ENCODE measurements at regions not wholly inside any gene's neighbourhood (a gene's known extent, or its start where the extent isn't known, plus 50 kb on each side); places are given as distances from the start of the nearest gene placed in this dataset.
A peak's percentile ranks its signal among the peaks of the same experiment; 100 is the strongest.

DNA sequence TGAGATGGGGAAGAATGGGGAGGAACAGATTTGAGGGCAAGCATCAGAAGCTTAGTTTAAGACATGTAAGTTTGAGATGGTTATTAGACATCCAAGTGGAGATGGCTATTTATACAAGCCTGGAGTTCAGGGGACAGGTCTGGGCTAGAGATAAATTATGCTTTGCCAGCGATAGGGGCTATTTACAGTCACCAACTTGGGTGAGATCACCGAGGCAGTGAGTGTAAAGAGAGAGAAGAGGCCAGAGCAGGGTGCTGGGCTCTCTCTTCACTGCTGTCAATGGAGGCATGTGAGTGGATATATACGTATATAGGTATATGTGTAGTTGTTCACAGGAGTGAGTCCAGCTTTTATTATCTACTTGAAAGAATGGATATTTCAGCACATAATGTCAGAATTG, 81.0 kb downstream of the QPCT start:
- no peak for DNase-seq (ENCODE audit: low spot score)

DNA sequence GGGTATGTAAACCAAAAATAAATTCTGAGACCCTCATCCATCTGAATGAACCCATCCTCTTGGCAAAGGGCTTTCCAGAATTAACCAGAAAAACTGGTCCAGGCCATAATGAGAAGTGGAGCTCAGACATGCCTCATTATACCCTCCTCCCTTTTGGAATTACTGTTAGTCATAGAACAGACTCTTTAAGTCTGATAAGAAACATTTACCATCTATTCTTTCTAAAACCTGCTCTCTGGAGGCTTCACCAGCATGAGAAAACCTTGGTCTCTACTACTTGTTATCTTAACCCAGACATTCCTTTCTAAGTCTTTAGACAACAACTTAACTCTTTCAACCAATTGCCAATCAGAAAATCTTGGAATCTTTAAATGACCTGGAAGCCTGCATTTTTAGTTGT, 82.8 kb downstream of the QPCT start:
- no peak for DNase-seq (ENCODE audit: low spot score)

DNA sequence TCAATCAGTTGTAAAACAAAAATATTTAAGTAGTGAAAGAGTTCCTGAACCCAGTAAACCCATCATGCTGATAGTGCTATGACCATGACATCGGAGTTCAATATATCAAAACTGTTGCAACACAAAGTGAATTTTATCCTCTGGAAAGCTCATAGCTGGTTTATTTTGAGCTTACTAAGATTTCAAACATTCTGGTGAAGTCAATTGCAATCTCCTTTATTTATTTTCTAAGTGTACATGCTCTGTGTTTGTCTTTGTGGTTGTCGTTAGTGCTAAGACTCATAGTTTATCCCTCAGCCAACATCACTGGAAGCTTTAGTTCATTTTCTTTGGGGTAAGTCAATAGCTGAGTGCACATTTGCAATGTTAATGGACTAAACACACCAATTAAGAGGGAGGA, 91.9 kb downstream of the QPCT start:
- no peak for DNase-seq (ENCODE audit: low spot score)

DNA sequence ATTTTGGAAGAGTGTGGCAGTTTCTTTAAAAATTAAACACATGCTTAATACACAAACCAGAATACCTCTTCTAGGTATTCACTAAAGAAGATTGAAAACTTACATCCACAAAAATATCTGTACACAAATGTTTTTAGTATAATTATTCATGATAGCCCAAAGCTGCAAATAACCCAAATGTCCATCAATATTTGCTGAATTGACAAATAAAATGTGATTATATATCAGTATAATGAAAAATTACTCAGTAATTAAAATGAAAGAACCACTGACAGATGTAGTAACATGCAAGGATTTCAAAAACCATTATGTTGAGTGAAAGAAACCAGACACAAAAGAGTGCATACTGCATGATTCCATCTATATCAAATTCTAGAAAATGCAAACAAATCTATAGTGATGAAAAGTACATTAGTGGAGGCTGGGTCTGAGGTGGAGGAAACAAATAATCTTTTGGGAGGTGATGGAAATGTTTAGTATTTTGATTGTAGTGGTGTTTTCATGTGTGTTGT, 94.8 kb downstream of the QPCT start:
- DNase-seq (ENCODE audit: low spot score), result no peak

DNA sequence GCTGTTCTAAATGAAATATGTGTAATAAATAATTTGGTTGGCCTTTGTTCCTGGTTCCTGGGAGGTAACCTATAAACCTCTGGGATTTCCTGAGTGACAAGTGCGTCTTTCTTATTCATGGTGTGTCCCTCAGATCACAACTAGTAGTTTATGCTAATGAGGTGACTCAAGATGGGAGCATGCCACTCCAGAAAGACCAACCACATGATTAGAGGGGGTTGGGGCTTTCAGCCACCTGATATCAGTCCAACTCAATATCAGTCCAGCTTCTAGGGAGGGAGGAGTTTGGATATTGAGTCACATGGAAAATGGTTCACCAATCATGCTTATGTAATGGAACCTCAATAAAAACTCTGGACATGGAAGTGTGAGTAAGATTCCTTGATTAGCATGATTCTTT, 96.6 kb downstream of the QPCT start:
- DNase-seq (ENCODE audit: low spot score), result no peak

DNA sequence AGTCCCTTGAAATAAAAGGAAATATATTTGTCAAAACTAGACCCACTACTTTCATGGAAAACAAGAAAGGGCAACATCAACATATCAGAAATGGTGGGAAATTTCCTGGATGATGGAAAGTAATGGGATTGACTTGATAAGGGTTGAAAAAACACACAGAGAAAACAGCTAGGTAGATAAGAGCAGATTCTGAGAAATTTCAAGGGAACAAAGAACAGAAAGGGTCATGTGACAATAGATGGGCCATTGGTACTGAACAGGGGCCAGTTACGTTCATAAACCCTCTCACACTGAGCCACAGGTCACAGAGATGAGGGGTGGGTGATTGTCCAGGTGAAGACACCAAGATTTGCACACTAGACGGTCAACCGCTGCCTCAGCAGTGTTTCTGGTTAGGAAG, 98.7 kb downstream of the QPCT start:
- no peak for DNase-seq (ENCODE audit: low spot score)

DNA sequence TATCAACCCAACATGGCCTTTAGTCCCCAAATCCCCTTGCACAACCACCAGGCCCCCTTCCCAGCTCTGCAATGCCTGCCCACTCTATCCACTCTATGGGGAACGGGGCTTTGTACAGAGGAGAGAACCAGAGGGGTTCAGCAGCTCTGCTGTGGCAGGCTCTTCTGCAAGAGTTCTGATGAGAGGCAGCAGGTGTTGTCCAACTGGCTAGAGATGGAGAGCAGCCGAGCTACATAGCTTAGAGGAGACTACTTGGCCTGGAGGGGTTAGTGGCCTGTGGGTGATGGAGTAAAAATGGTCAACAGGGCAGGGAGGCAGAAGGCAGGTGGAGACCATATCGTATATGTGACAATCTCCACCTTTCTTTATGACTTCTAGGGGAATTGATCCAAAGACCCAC, 103.0 kb downstream of the QPCT start:
- no peak for DNase-seq (ENCODE audit: low spot score)

DNA sequence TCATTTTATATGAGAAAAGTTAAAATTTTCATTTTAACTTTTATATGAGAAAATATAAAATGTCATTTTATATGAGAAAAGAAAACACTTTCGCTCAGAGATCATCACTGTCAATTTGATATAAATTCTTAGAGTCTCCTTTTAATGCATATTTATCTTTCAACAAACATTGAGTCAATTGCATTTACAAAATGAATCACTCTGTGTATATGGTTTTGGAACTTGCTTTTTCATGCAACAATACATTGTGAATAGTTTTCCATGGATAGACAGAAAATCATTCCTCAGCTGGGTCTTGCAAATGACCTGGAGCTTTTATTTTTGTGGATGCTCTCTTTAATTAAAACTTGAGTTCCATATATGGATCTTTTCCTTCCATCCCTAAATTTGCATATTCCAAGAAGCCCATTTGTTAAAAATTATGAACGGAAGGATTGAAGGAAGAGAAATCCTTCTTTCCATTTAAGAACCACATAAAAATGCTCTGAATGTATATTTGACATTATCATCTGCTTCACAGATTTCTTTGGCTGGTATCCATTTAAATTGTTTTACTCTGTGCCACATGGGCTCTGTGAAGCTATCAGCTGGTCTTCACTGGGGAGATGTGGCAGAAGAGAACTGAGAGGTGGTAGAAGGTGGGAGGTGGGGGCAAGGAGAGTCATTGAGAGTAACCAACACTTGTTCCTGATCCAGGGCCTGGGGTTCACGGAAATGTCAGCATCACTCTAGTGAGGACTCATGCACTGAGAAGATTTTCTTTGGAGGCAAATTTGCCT, 104.1 kb downstream of the QPCT start:
- no peak for DNase-seq (ENCODE audit: low spot score)

DNA sequence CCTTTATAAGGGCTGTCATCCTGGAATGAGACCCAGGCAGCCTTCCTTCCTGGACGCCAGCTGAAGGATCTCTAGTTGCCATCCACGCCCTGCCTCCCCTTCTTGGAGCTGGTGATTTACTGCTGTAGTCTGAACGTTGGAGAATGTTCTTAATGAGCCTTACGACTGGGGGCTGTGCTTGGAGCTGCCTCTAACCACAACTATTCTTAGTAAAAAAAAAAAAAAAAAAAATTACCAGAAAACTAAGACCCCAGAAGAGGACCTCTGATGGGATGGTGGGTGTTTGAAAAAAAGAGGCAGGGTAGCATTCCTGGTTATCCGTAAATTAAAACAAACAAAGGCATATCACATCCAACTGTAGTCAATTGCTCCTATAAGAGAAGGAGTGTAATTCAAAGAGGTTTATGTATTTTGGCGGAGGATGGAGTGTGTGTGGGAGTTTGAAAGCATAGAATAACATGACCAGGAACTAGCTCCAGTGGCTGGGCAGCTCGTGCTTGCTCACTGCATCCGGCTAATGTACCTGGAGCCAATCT, 105.4 kb downstream of the QPCT start:
- no peak for DNase-seq (ENCODE audit: low spot score)

DNA sequence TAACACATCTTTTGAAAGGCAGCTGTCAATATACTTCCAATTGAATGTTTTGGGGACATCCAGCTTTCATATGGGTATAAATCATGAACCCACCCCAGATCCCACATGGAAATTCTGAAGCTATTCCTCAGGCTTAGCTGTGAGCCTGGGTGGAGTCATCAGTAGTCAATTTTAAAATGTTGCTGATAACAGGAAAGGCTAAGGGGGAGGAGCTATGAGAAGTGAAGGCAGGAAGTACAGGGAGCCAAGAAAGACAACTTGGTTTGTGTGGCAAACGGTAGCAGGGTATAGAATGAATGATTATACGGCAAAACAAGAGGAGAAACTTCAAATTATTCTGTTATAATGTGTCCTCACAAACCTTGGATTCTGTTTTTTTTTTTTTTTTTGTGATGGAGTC, 108.6 kb downstream of the QPCT start:
- no peak for DNase-seq (ENCODE audit: low spot score)

DNA sequence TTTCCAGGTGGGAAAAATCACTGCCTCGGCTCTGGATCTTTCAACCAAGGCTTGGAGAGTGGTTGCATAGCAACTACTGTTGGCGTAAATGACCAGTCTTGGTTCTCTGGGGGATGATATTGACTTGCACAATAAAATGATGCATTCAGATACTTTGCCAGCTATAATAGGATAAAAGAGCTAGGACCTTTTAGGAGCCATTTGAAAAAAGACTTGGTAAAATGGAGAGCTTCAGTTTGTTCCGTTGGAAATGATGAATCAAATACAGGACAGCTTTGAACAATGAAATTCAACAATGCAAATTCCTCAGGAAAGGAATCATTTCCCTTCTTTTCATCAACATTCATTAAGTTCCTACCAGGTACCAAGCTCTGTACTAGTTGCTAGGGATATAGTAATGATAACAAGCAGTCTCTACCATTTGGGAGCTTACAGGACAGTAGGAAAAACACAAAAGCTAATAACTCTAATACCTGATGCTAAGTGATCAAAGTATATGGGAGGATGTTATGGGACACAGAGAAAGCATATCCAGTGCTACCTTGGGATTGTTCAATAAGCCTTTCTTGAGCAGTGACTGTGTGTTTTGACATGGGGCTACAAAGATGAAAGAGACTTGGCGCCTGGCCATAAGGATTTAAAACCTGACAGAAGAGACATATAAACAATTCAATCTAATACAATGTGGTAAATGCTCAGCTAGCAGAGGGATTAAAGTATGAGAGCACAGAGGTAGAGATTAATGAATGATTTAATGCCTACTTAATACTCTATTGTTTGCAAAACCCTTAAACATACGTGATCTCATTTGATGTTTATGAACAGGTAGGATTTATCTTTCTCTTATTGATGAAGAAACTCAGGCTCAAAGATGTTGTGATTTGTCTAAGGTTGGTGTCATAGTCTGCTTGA, 110.7 kb downstream of the QPCT start:
- DNase-seq (ENCODE audit: low spot score), result no peak

DNA sequence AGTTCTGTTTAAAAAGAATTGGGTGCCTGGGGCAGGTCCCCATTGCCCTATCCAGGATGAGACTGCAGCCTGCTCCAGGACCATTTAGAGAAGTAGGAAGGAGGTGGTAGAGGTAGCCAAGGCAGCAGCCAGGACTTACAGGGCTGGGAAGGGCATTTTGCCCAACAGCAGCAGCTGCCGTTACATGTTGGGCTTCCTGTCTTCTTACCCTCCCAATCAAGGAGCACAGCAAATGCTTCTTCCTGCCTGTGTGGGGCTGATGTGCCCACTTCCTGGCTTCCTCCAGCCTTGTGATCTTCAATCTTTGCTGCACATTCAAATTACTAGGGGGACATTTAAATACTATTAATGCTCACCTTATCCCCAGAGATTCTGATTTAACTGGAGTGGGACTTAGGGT, 112.0 kb downstream of the QPCT start:
- DNase-seq (ENCODE audit: low spot score), result peak; percentile 8

DNA sequence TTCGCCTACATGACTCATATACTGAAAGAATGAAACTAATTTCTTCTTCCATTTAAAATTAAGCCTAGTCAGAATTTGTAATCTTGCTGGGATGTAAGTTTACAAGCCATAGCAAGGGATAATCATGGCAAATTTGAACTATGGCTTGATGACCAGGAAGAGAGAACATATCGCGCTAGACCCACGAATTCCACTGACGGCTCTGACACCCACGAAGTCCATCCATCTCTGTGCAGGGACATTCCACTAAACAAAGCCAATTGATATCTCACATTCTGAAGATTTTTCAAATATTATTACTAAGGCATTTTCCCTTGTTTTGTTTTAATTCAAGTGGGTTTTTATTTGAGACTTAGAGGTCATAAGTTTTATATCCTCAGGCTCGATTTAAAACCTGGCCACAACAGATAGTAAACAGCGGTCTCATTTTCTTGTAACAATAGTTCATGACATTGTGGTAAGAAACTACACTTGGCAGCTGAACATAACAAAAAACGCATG, 113.0 kb downstream of the QPCT start:
- no peak for DNase-seq (ENCODE audit: low spot score)

DNA sequence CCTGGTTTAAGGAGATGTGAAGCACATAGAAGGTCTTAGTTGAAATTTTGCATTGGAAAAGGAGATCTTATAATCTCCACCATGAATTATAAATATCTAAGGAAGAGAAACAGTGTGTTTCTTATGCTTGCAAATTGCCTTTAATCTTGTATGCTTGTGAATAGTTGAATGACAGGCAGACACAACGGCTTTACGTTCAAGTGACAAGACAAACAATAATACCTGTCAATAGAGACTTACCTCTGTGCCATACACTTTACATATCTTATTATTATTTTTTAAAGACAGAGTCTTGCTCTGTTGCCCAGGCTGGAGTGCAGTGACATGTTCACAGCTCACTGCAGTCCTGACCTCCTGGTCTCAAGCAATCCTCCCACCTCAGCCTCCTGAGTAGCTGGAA, 113.7 kb downstream of the QPCT start:
- DNase-seq (ENCODE audit: low spot score), result no peak

DNA sequence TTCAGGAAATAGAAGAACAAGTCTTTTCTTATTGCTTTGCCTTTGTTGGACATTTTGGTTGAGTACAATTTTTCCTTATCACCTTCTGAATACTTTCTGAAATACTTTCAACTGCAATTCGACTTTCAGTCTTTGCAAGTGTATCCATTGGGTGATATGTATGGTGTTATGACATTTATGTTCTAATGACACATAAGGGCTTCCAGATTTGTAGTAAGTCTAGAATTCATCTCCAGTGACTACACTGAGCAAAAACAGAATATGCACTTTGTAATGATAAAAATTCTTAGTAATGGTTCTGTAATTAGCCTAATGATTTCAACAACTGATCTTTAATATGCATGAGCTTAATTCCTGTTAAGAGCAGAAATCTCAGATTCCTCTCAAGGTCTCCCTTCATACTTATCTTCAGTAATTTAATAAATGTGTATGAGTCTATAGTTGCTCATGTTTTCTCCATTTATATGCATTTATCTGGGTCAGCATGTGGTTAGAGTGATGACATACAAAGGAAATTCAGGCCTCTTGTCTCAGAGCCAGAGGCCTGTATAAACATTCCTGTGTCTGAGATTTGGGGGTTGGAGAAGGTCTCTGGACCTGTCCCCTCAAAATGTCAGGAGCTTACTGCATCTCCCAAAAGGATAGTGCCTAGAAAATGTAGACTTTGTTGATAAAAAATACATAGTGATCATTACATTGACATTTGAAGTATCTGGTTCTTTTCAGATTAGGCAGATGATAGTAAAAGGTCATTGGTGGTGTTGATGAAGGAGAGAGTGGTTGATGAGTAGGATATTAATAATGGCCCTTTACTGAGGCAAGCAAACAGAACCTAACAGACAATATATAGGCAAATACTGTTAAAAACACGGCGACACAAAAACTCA, 114.9 kb downstream of the QPCT start:
- no peak for DNase-seq (ENCODE audit: low spot score)

DNA sequence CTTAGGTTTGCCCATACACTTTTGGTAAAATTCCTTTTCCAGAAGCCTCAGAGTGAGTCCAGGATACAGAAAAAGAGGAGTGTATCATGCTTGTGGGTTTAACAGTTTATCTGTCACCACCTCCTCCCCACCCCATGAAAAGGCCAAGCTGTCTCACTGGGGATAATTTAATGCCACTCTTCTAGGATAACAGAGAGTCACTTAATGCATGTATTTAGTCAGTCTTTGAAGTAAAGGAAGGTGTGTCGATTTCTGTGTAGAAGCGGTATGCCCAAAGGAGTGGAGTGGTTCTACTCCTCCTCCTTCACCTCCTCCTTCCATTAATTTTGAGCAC, 116.4 kb downstream of the QPCT start:
- DNase-seq (ENCODE audit: low spot score), result no peak

DNA sequence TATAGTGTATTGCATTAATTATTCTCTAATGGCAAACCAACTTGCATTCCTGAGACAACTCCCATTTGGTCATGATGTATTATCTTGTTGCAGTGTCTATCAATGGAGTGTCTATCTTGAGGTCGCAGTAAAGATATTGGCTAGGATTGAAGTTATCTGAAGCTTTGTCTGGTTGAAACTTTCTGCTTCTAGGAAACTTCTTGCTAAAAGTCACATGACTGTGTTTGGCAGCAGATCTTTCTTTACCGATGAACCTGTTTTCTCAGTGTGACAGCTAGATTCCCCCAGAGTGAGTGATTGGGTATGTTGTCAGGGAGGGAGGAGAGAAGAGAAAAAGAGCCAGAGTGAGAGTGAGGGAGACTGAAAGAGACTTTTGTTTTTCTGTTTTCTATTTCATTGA, 119.6 kb downstream of the QPCT start:
- DNase-seq (ENCODE audit: low spot score), result no peak

DNA sequence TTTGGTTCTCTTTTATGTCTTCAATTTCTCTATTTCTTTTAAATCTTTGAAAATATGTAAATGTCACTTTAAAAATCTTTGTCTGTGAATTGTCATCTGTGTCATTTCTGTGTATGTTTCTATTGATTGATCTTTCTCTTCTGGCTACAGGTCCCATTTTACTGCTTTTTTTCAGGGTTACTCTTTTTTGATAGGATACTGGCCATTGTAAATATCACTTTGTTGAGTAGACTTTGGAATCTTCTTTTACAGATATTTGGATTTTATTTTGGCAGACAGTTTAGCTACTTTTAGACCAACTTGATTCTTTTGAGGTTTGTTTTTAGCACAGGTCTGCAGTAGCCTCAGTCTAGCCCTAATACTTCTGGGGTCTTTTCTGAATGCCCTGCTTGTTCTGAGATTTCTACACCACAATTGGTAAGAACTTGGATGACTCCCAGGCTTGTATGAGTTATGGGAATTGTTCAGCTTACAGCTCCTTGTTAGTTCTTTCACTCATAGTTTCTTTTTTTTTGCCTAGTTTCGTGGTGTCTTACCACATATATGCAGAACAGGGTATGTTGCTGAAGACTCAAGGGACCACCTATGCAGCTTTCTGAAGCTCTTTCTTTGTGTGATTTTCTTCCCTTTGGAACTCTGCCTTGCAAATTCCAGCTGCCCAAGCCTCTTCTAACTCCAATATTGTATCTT, 122.2 kb downstream of the QPCT start:
- DNase-seq (ENCODE audit: low spot score), result no peak

DNA sequence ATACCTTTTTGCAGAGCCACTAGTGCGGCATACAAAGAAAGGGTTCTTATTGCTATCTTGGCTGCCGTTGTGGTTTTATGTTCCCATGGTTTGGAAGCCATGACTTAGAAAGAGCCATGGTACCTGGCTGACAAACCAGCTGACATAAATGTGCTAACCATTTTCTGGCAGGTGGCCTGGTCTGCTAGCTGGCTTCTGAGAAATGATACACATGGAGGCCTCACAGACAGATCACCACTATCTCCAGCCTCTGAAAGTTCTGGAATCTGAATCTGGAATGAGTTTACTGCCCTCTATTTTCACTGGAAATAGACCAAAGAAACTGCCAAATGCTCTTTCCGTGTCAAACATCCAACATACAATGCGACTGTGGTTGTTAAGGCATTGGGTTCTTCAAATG, 123.7 kb downstream of the QPCT start:
- no peak for DNase-seq (ENCODE audit: low spot score)

DNA sequence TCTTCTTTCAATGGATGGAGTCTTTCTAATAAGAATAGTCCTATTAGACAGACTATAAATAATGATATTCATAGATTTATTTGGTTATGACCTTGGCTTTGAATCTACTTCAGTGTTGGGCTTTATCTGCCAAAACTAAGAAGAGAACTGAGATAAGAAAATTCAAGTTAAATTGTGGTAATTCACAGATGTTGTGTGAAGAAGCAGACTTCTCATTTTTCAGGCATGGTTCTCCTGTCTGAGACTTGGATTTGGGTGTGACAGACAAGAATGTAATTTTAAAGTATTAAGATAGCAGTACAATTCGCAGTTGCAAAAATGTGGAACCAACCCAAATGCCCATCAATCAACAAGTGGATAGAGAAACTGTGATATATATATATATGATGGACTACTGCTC, 124.7 kb downstream of the QPCT start:
- DNase-seq (ENCODE audit: low spot score), result no peak

DNA sequence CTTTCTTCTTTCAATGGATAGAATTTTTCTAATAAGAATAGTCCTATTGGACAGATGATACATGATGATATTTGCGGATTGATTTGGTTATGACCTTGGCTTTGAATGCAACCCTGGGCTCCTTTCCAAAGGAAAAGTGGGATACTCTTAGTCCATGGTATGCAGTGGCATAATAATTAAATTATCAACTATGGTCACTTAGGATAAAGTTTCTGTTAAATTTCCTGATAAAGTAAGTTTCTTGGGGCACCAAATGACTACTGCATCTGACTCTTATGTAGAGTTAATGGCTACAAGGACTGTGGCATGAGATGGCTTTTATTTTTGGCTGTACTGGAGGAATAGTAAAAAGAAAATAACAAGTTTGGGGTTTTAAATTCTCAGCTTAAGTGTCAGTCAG, 126.7 kb downstream of the QPCT start:
- DNase-seq (ENCODE audit: low spot score), result no peak
